Mucosa of gallbladder (tissue), 1 donor: ENCODE measurements at regions not wholly inside any gene's neighbourhood (a gene's known extent, or its start where the extent isn't known, plus 50 kb on each side); places are given as distances from the start of the nearest gene placed in this dataset.
"Not testable (repeated sequence)": the region's sequence is repeated elsewhere in the genome, so short reads cannot be mapped to it uniquely, and the experiment has no call there.

Experiments
- DNase-seq: peaks from one replicate; pipeline ENCODE4 v3.0.0-alpha.2; 2020; ENCODE audit warnings: low spot score
- donor health status: DM: no; HTN: no; CAD: no.

GRCh38 chrX:137646472-137646871, 80.5 kb downstream of the ZIC3 start:
- DNase-seq, result no peak

- no peak for DNase-seq
Observed at GRCh38 chrX:137651647-137652046, 85.7 kb downstream of the ZIC3 start.

GRCh38 chrX:137652086-137652485, 86.2 kb downstream of the ZIC3 start:
- DNase-seq, result no peak

GRCh38 chrX:137654481-137654880, 88.6 kb downstream of the ZIC3 start:
- no peak for DNase-seq

- DNase-seq, result no peak
Observed at GRCh38 chrX:137667776-137668175, 101.8 kb downstream of the ZIC3 start.

GRCh38 chrX:137684591-137684990, 118.7 kb downstream of the ZIC3 start:
- DNase-seq, result no peak

GRCh38 chrX:137695417-137695816, 129.5 kb downstream of the ZIC3 start:
- no peak for DNase-seq

GRCh38 chrX:137707348-137707747, 141.4 kb downstream of the ZIC3 start:
- no peak for DNase-seq

- DNase-seq, result no peak
Observed at GRCh38 chrX:137742846-137743245, 176.9 kb downstream of the ZIC3 start.

GRCh38 chrX:137743414-137743813, 177.5 kb downstream of the ZIC3 start:
- no peak for DNase-seq

GRCh38 chrX:137746289-137746688, 180.4 kb downstream of the ZIC3 start:
- DNase-seq, result no peak

GRCh38 chrX:137747244-137748043, 181.5 kb downstream of the ZIC3 start:
- DNase-seq, result no peak

- no peak for DNase-seq
Observed at GRCh38 chrX:137748827-137749226, 182.9 kb downstream of the ZIC3 start.

- DNase-seq, result no peak
Observed at GRCh38 chrX:137749246-137749645, 183.3 kb downstream of the ZIC3 start.

GRCh38 chrX:137771537-137771936, 205.6 kb downstream of the ZIC3 start:
- DNase-seq, result no peak

- DNase-seq, result no peak
Observed at GRCh38 chrX:137792214-137792613, 226.3 kb downstream of the ZIC3 start.

GRCh38 chrX:137797926-137798325, 232.0 kb downstream of the ZIC3 start:
- not testable (repeated sequence) for DNase-seq

- DNase-seq, result no peak
Observed at GRCh38 chrX:137823257-137823656, 257.3 kb downstream of the ZIC3 start.

- DNase-seq, result no peak
Observed at GRCh38 chrX:137847376-137847775, 281.4 kb downstream of the ZIC3 start.

- DNase-seq, result no peak
Observed at GRCh38 chrX:137848266-137848905, 282.5 kb downstream of the ZIC3 start.

- DNase-seq, result no peak
Observed at GRCh38 chrX:137852502-137852901, 286.6 kb downstream of the ZIC3 start.

- no peak for DNase-seq
Observed at GRCh38 chrX:137855490-137855889, 289.6 kb downstream of the ZIC3 start.

- DNase-seq, result no peak
Observed at GRCh38 chrX:137858106-137858505, 292.2 kb downstream of the ZIC3 start.
